Epithelial cell of esophagus (primary cell): ENCODE measurements at regions not wholly inside any gene's neighbourhood (a gene's known extent, or its start where the extent isn't known, plus 50 kb on each side); places are given as distances from the start of the nearest gene placed in this dataset.

Source experiments
- DNase-seq: peaks from one replicate; pipeline ENCODE4 v3.0.0; 2010; ENCODE audit warnings: low read depth
- H3K4me3 ChIP-seq: 2 replicates; pipeline ENCODE4 v1.5.1; 2011; ENCODE audit warnings: mild to moderate bottlenecking, low read length, control low read depth
- TF ChIP-seq, protein P1 (sequence below): IDR thresholded peaks from 2 replicates; pipeline ENCODE4 v1.5.1; 2011; ENCODE audit warnings: low read depth, mild to moderate bottlenecking, low read length, control low read depth, inconsistent platforms; ENCODE audit not compliant: insufficient read depth; ENCODE audit errors: missing control alignments

DNA sequence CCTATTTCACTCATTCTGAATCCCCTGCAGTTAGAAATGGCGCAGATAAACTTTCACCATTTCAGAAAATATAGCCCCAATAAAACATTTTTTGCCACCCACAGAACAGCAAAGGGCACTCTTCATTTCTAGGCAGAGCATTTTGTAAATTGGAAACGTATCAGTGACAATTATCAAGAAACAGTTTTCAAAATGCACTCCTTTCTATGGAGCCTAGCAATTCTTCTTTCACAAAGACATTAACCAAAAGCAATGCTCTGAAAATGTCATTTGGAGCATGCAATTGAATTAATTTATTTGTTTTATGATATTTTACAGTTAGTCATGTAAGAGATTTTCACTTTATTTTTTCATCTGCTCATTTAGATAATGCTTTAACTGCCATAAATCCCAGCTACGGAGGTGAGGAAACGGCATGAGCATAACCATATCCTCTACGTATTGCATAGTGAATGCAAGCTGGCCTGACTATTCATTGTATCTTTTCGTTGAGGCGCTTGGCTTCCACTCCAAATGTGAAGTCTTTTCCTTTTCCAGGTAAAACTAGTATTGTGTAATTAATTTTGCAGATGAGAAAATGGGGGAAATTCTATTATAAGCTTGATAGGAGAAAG is 813.4 kb downstream of the C6orf118 start:
- TF ChIP-seq, protein P1, sequence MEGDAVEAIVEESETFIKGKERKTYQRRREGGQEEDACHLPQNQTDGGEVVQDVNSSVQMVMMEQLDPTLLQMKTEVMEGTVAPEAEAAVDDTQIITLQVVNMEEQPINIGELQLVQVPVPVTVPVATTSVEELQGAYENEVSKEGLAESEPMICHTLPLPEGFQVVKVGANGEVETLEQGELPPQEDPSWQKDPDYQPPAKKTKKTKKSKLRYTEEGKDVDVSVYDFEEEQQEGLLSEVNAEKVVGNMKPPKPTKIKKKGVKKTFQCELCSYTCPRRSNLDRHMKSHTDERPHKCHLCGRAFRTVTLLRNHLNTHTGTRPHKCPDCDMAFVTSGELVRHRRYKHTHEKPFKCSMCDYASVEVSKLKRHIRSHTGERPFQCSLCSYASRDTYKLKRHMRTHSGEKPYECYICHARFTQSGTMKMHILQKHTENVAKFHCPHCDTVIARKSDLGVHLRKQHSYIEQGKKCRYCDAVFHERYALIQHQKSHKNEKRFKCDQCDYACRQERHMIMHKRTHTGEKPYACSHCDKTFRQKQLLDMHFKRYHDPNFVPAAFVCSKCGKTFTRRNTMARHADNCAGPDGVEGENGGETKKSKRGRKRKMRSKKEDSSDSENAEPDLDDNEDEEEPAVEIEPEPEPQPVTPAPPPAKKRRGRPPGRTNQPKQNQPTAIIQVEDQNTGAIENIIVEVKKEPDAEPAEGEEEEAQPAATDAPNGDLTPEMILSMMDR = no peak
- no peak overlapping the region for H3K4me3 ChIP-seq
- DNase-seq = no peak

GRCh38 chr6:164478426-164478825 is 831.0 kb downstream of the C6orf118 start:
- H3K4me3 ChIP-seq = no peak overlapping the region
- DNase-seq = no peak
- TF ChIP-seq, protein P1 = no peak

- no peak overlapping the region for H3K4me3 ChIP-seq
- TF ChIP-seq, protein P1 = no peak
- no peak for DNase-seq
Observed at GRCh38 chr6:164477790-164478189, 831.6 kb downstream of the C6orf118 start.

GRCh38 chr6:164477101-164477500 is 832.3 kb downstream of the C6orf118 start:
- H3K4me3 ChIP-seq = no peak overlapping the region
- TF ChIP-seq, protein P1 = no peak
- DNase-seq = no peak

DNA sequence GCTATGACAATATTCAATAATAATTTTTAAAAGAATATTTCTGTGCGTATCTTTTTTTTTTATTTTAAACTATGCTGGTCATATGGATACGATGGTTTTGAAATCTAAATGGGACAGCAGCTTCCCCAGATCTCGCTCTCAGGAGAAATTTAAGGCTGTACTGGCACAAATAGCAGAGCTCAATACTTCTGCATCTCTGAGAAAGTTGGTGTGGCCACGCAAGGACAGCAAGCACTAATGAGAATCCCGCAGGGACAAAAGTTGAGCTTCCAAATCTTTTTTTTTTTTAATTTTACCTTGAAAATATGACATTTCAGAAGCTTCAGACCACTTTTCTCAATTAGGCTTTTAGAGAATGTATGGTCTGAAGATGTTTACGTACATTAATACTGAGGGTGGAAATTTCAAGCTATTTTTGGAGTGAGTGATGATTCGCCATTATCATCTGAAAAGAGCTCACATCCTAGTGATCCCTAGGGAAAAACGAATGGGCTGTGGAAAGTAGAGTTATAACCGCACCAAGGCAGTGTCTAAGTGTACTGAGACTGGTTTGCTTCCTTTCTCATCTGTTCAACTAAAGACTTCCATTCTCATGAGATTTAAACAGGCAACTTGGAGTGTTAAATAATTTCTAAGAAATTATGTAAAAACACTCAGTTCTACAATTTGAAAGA is 840.0 kb downstream of the C6orf118 start:
- no peak overlapping the region for H3K4me3 ChIP-seq
- TF ChIP-seq, protein P1 = no peak
- no peak for DNase-seq

DNA sequence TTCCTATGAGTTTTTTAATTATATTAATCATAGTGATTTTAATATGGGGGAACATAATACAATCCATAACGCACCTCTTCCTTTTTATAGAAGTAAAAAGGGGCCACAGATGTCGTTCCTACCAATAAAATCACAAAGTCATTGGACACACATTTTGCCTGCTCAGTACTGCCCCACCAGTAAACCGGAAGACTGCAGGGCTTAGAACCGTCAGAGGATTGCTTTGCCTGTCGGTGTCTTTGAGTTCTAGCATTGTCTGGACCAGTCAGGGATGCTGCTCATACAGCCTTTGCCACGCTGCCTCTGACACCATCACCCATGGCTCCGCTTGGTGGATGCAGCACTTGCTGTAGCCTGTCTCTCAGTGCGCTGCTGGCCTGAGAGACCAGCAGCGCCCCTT is 853.6 kb downstream of the C6orf118 start:
- TF ChIP-seq, protein P1 = no peak
- DNase-seq = no peak
- no peak overlapping the region for H3K4me3 ChIP-seq

- DNase-seq = no peak
- no peak overlapping the region for H3K4me3 ChIP-seq
- TF ChIP-seq, protein P1 = no peak
Observed at GRCh38 chr6:164453835-164454234, 855.6 kb downstream of the C6orf118 start.
